ENCODE measurements at regions not wholly inside any gene's neighbourhood (a gene's known extent, or its start where the extent isn't known, plus 50 kb on each side); places are given as distances from the start of the nearest gene placed in this dataset.

- H3K9me3 ChIP-seq (ENCODE audit: control insufficient read depth, insufficient read depth, low read length) = no peaks in the 10 kb centered on the region
- H3K27ac ChIP-seq (ENCODE audit: low read depth, low read length) = no peak overlapping the region
- no peaks in the 10 kb centered on the region for H3K27me3 ChIP-seq (ENCODE audit: control insufficient read depth, low read length)
- H3K79me2 ChIP-seq (ENCODE audit: control insufficient read depth, low read length) = no peaks in the 10 kb centered on the region
- H3K9me2 ChIP-seq (replicated peaks; ENCODE audit: control insufficient read depth, low read length) = no peaks in the 10 kb centered on the region
- H3K4me3 ChIP-seq (ENCODE audit: low read length) = no peak overlapping the region
- TF ChIP-seq CTCF (IDR thresholded peaks at IDR 0.05; ENCODE audit: low read depth, low read length, poor library complexity, severe bottlenecking) (no peak), EZH2phosphoT487 (IDR thresholded peaks at IDR 0.05; ENCODE audit: borderline replicate concordance, low read length) (no peak)
- H3F3A ChIP-seq (ENCODE audit: control insufficient read depth, insufficient read depth) = no peaks in the 10 kb centered on the region
- H3K36me3 ChIP-seq (ENCODE audit: control insufficient read depth, low read length) = no peaks in the 10 kb centered on the region
- H4K20me1 ChIP-seq (ENCODE audit: control insufficient read depth, insufficient read depth, low read depth, low read length) = no peaks in the 10 kb centered on the region
- H3K4me1 ChIP-seq (ENCODE audit: control insufficient read depth, low read length) = no peaks in the 10 kb centered on the region
- no peak overlapping the region for H3K4me2 ChIP-seq (ENCODE audit: low read length)
Measured at GRCh38 chr11:92154110-92154509, 70.5 kb upstream of the FAT3 start.

GRCh38 chr11:92153542-92153941 lies 71.1 kb upstream of the FAT3 start:
- Histone ChIP-seq H3K4me2 (ENCODE audit: low read length) (no peak overlapping the region), H3K9me2 (replicated peaks; ENCODE audit: control insufficient read depth, low read length) (no peaks in the 10 kb centered on the region), H3K4me1 (ENCODE audit: control insufficient read depth, low read length) (no peaks in the 10 kb centered on the region), H3F3A (ENCODE audit: control insufficient read depth, insufficient read depth) (no peaks in the 10 kb centered on the region), H3K36me3 (ENCODE audit: control insufficient read depth, low read length) (no peaks in the 10 kb centered on the region), H3K27ac (ENCODE audit: low read depth, low read length) (no peak overlapping the region), H3K4me3 (ENCODE audit: low read length) (no peak overlapping the region), H4K20me1 (ENCODE audit: control insufficient read depth, insufficient read depth, low read depth, low read length) (no peaks in the 10 kb centered on the region), H3K27me3 (ENCODE audit: control insufficient read depth, low read length) (no peaks in the 10 kb centered on the region), H3K9me3 (ENCODE audit: control insufficient read depth, insufficient read depth, low read length) (no peaks in the 10 kb centered on the region), H3K79me2 (ENCODE audit: control insufficient read depth, low read length) (no peaks in the 10 kb centered on the region)
- no peak for TF ChIP-seq EZH2phosphoT487 (IDR thresholded peaks at IDR 0.05; ENCODE audit: borderline replicate concordance, low read length)
- no peak for TF ChIP-seq CTCF (IDR thresholded peaks at IDR 0.05; ENCODE audit: low read depth, low read length, poor library complexity, severe bottlenecking)

GRCh38 chr11:92152245-92152644 lies 72.4 kb upstream of the FAT3 start:
- no peaks in the 10 kb centered on the region for H3K9me3 ChIP-seq (ENCODE audit: control insufficient read depth, insufficient read depth, low read length)
- no peaks in the 10 kb centered on the region for H3F3A ChIP-seq (ENCODE audit: control insufficient read depth, insufficient read depth)
- H3K9me2 ChIP-seq (replicated peaks; ENCODE audit: control insufficient read depth, low read length) = no peaks in the 10 kb centered on the region
- no peaks in the 10 kb centered on the region for H3K4me1 ChIP-seq (ENCODE audit: control insufficient read depth, low read length)
- H3K4me2 ChIP-seq (ENCODE audit: low read length) = no peak overlapping the region
- no peak overlapping the region for H3K4me3 ChIP-seq (ENCODE audit: low read length)
- no peak overlapping the region for H3K27ac ChIP-seq (ENCODE audit: low read depth, low read length)
- no peaks in the 10 kb centered on the region for H3K79me2 ChIP-seq (ENCODE audit: control insufficient read depth, low read length)
- H3K36me3 ChIP-seq (ENCODE audit: control insufficient read depth, low read length) = no peaks in the 10 kb centered on the region
- TF ChIP-seq EZH2phosphoT487 (IDR thresholded peaks at IDR 0.05; ENCODE audit: borderline replicate concordance, low read length) = no peak
- no peak for TF ChIP-seq CTCF (IDR thresholded peaks at IDR 0.05; ENCODE audit: low read depth, low read length, poor library complexity, severe bottlenecking)
- no peaks in the 10 kb centered on the region for H3K27me3 ChIP-seq (ENCODE audit: control insufficient read depth, low read length)
- no peaks in the 10 kb centered on the region for H4K20me1 ChIP-seq (ENCODE audit: control insufficient read depth, insufficient read depth, low read depth, low read length)

- Histone ChIP-seq H3K36me3 (ENCODE audit: control insufficient read depth, low read length) (no peaks in the 10 kb centered on the region), H3K9me3 (ENCODE audit: control insufficient read depth, insufficient read depth, low read length) (no peaks in the 10 kb centered on the region), H3K27me3 (ENCODE audit: control insufficient read depth, low read length) (no peaks in the 10 kb centered on the region), H4K20me1 (ENCODE audit: control insufficient read depth, insufficient read depth, low read depth, low read length) (no peaks in the 10 kb centered on the region), H3K4me1 (ENCODE audit: control insufficient read depth, low read length) (no peaks in the 10 kb centered on the region), H3K27ac (ENCODE audit: low read depth, low read length) (no peak overlapping the region), H3K9me2 (replicated peaks; ENCODE audit: control insufficient read depth, low read length) (no peaks in the 10 kb centered on the region), H3K4me2 (ENCODE audit: low read length) (no peak overlapping the region), H3K79me2 (ENCODE audit: control insufficient read depth, low read length) (no peaks in the 10 kb centered on the region), H3K4me3 (ENCODE audit: low read length) (no peak overlapping the region), H3F3A (ENCODE audit: control insufficient read depth, insufficient read depth) (no peaks in the 10 kb centered on the region)
- TF ChIP-seq CTCF (IDR thresholded peaks at IDR 0.05; ENCODE audit: low read depth, low read length, poor library complexity, severe bottlenecking) = no peak
- no peak for TF ChIP-seq EZH2phosphoT487 (IDR thresholded peaks at IDR 0.05; ENCODE audit: borderline replicate concordance, low read length)
Measured at GRCh38 chr11:92149996-92150395, 74.6 kb upstream of the FAT3 start.

Measured in DOHH2 (cell line).